Mucosa of gallbladder (tissue), 1 donor: ENCODE measurements at regions not wholly inside any gene's neighbourhood (a gene's known extent, or its start where the extent isn't known, plus 50 kb on each side); places are given as distances from the start of the nearest gene placed in this dataset.

Experiments used
- DNase-seq: peaks from one replicate; pipeline ENCODE4 v3.0.0-alpha.2; 2020; ENCODE audit warnings: low spot score
- donor health status: DM: no; HTN: no; CAD: no.

- DNase-seq = no peak
Measured at GRCh38 chr12:116483959-116484750, 75.0 kb upstream of the MAP1LC3B2 start.

GRCh38 chr12:116484807-116485206, 74.4 kb upstream of the MAP1LC3B2 start:
- DNase-seq = no peak

GRCh38 chr12:116489116-116489515, 70.1 kb upstream of the MAP1LC3B2 start:
- DNase-seq = no peak

GRCh38 chr12:116490471-116490870, 68.7 kb upstream of the MAP1LC3B2 start:
- DNase-seq = no peak

- DNase-seq = no peak
Measured at GRCh38 chr12:116492703-116493324, 66.4 kb upstream of the MAP1LC3B2 start.

GRCh38 chr12:116495260-116495659, 63.9 kb upstream of the MAP1LC3B2 start:
- peak; percentile 62 for DNase-seq

GRCh38 chr12:116497051-116497591, 62.1 kb upstream of the MAP1LC3B2 start:
- DNase-seq = peak; percentile 10

- no peak for DNase-seq
Measured at GRCh38 chr12:116498471-116498870, 60.7 kb upstream of the MAP1LC3B2 start.

- DNase-seq = no peak
Measured at GRCh38 chr12:116502141-116502725, 56.9 kb upstream of the MAP1LC3B2 start.

- DNase-seq = no peak
Measured at GRCh38 chr12:116502989-116503496, 56.1 kb upstream of the MAP1LC3B2 start.

GRCh38 chr12:116504438-116504837, 54.7 kb upstream of the MAP1LC3B2 start:
- no peak for DNase-seq

GRCh38 chr12:116506697-116507064, 52.5 kb upstream of the MAP1LC3B2 start:
- no peak for DNase-seq

- no peak for DNase-seq
Measured at GRCh38 chr12:116508145-116509121, 50.7 kb upstream of the MAP1LC3B2 start.
